ENCODE measurements at regions not wholly inside any gene's neighbourhood (a gene's known extent, or its start where the extent isn't known, plus 50 kb on each side); places are given as distances from the start of the nearest gene placed in this dataset.

DNA sequence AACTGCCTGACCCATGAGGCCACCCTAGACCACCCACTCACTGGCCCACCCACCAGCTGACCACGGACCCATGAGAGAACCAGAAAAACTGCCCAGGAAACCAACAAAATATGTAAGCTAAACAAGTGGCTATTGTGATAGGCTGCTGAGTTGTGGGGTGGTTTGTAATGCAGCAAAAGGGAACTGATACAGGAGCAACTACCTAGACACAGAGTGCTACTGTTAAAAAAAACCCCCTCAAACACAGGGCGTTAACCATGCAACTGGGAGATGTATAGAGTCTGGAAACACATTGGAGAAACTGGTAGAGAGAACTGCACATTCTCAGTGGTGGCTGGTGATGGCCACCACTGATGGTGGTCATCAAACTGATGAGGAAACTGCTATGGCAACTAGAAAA is 206.3 kb upstream of the GYPC start:
- H3K27ac Mint-ChIP-seq: no peak overlapping the region
- POLR2A ChIA-PET: no interaction called here

DNA sequence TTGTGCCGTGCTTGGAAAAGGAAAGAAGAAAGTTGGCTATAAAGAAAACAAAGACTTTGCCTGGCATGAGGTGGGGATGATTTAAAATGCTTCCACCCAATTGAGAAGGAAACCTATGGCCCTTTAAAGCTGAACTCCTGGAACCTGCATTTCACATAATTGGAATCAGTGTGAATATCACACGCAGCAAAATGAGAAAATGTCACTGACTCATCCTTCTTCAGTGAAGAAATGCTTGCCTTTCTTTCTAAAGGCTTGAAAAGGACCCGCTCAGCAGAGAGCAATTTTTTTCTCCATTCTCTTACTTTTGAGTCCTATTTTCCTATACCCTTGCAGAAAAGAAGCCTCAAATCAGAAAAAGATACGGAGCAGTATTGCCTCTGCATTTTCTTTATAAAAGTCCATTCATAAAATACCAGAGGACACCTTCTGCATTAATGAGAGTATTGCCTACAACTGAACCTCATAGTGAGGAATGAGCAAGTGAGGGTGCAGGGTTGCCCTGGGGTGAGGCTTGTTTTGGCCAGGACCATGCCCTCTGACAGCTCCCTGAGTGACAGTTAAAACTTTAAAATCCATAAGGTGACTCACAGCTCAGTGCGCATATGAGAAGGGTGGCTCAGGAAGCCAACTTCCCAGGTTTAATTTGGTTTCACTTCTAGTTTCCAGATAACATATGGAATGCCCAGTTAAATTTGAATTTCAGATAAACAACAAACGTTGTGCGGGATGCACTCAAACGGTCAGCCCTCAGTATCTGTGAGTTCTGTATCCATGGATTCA is 191.9 kb upstream of the GYPC start:
- H3K27me3 Mint-ChIP-seq: peaks cover 2 to 31% (median 10%) of the 10 kb centered on the region in 5 donors
- POLR2A ChIA-PET: no interaction called here
- no peak overlapping the region for H3K27ac Mint-ChIP-seq
- no peak overlapping the region for H3K4me3 Mint-ChIP-seq
- no peak for ATAC-seq
- DNase-seq: no peak
- no peaks in the 10 kb centered on the region for H3K36me3 Mint-ChIP-seq
- H3K9me3 Mint-ChIP-seq: no peaks in the 10 kb centered on the region
- H3K4me1 Mint-ChIP-seq: peaks cover 0 to 5% (median 2%) of the 10 kb centered on the region in 4 donors

More for the DNA sequence above, 206.3 kb upstream of the GYPC start:
- Mint-ChIP-seq H3K27me3 (peaks cover 0 to 12% (median 0%) of the 10 kb centered on the region in 5 donors), H3K4me3 (no peak overlapping the region), H3K9me3 (peaks cover 0 to 10% (median 0%) of the 10 kb centered on the region in 9 donors), H3K4me1 (peaks cover 0 to 6% (median 1%) of the 10 kb centered on the region in 4 donors), H3K36me3 (no peaks in the 10 kb centered on the region)
- DNase-seq: no peak
- ATAC-seq: no peak

- ATAC-seq (no peak), DNase-seq (peak in 1 of 10 donors; percentile 5)
- H3K9me3 Mint-ChIP-seq: no peaks in the 10 kb centered on the region
Observed at GRCh38 chr2:126467367-126468054, 188.4 kb upstream of the GYPC start.

GRCh38 chr2:126475031-126475430 is 180.9 kb upstream of the GYPC start:
- Mint-ChIP-seq H3K27ac (no peak overlapping the region), H3K4me3 (no peak overlapping the region)
- no peak for ATAC-seq

More at GRCh38 chr2:126467367-126468054, 188.4 kb upstream of the GYPC start:
- H3K27ac Mint-ChIP-seq: no peak overlapping the region
- peaks cover 0 to 5% (median 1%) of the 10 kb centered on the region in 4 donors for H3K4me1 Mint-ChIP-seq
- no peaks in the 10 kb centered on the region for H3K36me3 Mint-ChIP-seq
- POLR2A ChIA-PET: no interaction called here
- H3K4me3 Mint-ChIP-seq: no peak overlapping the region
- H3K27me3 Mint-ChIP-seq: peaks cover 0 to 11% (median 6%) of the 10 kb centered on the region in 5 donors

DNA sequence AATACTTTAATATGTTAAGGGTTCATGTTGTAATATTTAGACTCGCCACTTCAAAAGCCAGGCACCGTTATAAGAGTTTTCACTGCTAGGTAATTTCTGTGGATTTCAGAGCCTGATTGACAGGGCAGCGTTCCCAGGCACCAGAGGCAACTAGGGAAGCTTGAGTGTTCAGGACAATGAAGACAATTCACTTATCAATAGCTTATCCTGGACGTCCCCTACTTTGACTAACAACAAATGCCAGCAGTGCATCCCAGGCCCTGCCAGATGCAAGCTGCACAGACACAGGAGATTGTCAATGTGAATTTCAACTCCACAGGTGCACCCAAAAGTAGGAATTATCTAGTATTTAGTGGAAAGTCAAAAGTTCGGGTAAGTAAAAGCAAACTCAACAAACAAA is 179.3 kb upstream of the GYPC start:
- Mint-ChIP-seq H3K36me3 (no peaks in the 10 kb centered on the region), H3K27ac (no peak overlapping the region), H3K9me3 (peaks cover 0 to 5% (median 0%) of the 10 kb centered on the region in 9 donors), H3K4me1 (no peaks in the 10 kb centered on the region), H3K4me3 (no peak overlapping the region), H3K27me3 (peaks cover 4 to 27% (median 12%) of the 10 kb centered on the region in 5 donors)
- POLR2A ChIA-PET: no interaction called here
- ATAC-seq (no peak), DNase-seq (no peak)

More at GRCh38 chr2:126475031-126475430, 180.9 kb upstream of the GYPC start:
- H3K36me3 Mint-ChIP-seq: no peaks in the 10 kb centered on the region
- POLR2A ChIA-PET: no interaction called here
- no peaks in the 10 kb centered on the region for H3K4me1 Mint-ChIP-seq
- H3K27me3 Mint-ChIP-seq: peaks cover 4 to 29% (median 14%) of the 10 kb centered on the region in 5 donors
- no peak for DNase-seq
- H3K9me3 Mint-ChIP-seq: peaks cover 0 to 5% (median 0%) of the 10 kb centered on the region in 9 donors

DNA sequence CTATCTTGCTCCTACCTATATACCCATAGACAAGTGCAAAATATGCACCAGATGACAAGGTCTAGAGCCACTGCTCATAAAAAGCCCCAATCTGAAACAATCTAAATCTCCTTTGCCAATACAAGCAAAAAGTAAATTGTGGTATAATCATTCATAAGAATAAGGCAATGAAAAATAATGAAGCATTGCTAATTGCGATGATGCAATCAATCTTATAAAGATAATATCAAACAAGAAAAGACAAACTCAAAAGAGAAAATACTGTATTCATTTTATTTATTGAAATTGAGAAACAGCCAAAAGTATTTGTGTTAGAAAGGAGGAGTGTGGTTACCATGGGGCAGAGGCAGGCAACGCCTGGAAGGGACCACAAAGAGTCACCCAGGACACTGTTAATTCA is 175.9 kb upstream of the GYPC start:
- no peaks in the 10 kb centered on the region for H3K36me3 Mint-ChIP-seq
- no peak for ATAC-seq
- POLR2A ChIA-PET: no interaction called here
- no peaks in the 10 kb centered on the region for H3K4me1 Mint-ChIP-seq
- H3K27ac Mint-ChIP-seq: no peak overlapping the region
- H3K9me3 Mint-ChIP-seq: peaks cover 0 to 5% (median 0%) of the 10 kb centered on the region in 9 donors
- no peak for DNase-seq
- peaks cover 1 to 7% (median 3%) of the 10 kb centered on the region in 5 donors for H3K27me3 Mint-ChIP-seq
- H3K4me3 Mint-ChIP-seq: no peak overlapping the region

DNA sequence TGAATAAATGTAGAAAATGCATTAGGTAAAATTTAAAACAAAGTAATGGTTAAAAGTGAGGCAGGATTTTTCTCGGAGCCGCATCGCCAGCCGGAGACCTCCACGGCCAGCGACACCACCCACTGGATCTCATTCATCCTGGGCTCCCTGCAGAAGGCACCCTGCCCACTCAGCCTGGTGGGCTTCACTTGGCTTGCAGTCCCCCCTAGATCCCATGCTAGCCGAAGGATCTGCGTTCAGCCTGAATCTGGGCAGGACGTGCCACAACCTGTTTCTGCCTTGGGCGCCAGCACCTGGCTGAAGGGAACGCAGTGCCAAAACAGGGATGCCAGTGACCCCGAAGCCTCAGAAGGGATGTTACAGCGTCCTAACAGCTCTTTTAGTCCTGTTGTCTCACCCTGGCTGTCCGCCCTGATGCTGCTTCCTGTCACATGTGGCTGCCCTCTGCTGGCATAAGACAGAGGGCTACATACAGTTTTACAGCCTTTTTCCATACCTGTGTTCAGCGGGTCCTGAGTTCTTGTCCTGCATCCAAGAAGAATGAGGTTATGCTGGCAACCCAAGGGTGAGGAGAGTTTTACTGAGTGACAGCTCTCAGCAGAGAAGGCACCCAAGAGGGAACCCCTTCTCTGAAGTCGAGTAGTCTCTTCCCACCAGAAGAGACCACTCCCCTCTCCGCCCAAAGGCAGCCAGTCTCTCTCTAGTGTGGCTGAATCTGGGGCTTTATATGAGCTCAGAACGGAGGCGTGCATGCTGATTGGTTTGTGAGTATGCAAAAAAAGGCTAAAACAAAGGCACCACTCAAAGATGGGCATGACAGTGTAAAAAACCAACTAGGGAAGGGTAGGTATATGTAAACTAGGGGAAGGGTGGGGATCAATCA is 173.1 kb upstream of the GYPC start:
- POLR2A ChIA-PET: no interaction called here
- Mint-ChIP-seq H3K27ac (no peak overlapping the region), H3K27me3 (peaks cover 5 to 18% (median 7%) of the 10 kb centered on the region in 5 donors), H3K36me3 (no peaks in the 10 kb centered on the region), H3K4me1 (no peaks in the 10 kb centered on the region), H3K9me3 (peaks cover 0 to 5% (median 0%) of the 10 kb centered on the region in 9 donors), H3K4me3 (no peak overlapping the region)
- ATAC-seq (peak in 1 of 2 donors; percentile 36), DNase-seq (peak in 3 of 10 donors; percentile 1 to 20 (median 17))

GRCh38 chr2:126494593-126494992 is 161.4 kb upstream of the GYPC start:
- H3K27me3 Mint-ChIP-seq: peaks cover 8 to 23% (median 18%) of the 10 kb centered on the region in 5 donors
- ATAC-seq: no peak
- H3K9me3 Mint-ChIP-seq: peaks cover 6 to 43% (median 13%) of the 10 kb centered on the region in 9 donors
- H3K36me3 Mint-ChIP-seq: peaks cover 0 to 20% (median 2%) of the 10 kb centered on the region in 3 donors
- no peak overlapping the region for H3K4me3 Mint-ChIP-seq
- H3K4me1 Mint-ChIP-seq: no peaks in the 10 kb centered on the region
- DNase-seq: no peak
- H3K27ac Mint-ChIP-seq: no peak overlapping the region
- POLR2A ChIA-PET: no interaction called here

- POLR2A ChIA-PET: no interaction called here
- peaks cover 0 to 20% (median 2%) of the 10 kb centered on the region in 3 donors for H3K36me3 Mint-ChIP-seq
- peaks cover 7 to 23% (median 19%) of the 10 kb centered on the region in 5 donors for H3K27me3 Mint-ChIP-seq
- H3K9me3 Mint-ChIP-seq: peaks cover 6 to 43% (median 13%) of the 10 kb centered on the region in 9 donors
- ATAC-seq (no peak), DNase-seq (no peak)
- H3K4me1 Mint-ChIP-seq: no peaks in the 10 kb centered on the region
- no peak overlapping the region for H3K4me3 Mint-ChIP-seq
- H3K27ac Mint-ChIP-seq: no peak overlapping the region
Observed at GRCh38 chr2:126495189-126495588, 160.8 kb upstream of the GYPC start.

- no peaks in the 10 kb centered on the region for H3K4me1 Mint-ChIP-seq
- H3K4me3 Mint-ChIP-seq: no peak overlapping the region
- no peak for DNase-seq
- peaks cover 6 to 43% (median 13%) of the 10 kb centered on the region in 9 donors for H3K9me3 Mint-ChIP-seq
- H3K36me3 Mint-ChIP-seq: peaks cover 0 to 20% (median 2%) of the 10 kb centered on the region in 3 donors
- no peak for ATAC-seq
- peaks cover 7 to 24% (median 20%) of the 10 kb centered on the region in 5 donors for H3K27me3 Mint-ChIP-seq
- POLR2A ChIA-PET: no interaction called here
- no peak overlapping the region for H3K27ac Mint-ChIP-seq
Observed at GRCh38 chr2:126496493-126496892, 159.5 kb upstream of the GYPC start.

DNA sequence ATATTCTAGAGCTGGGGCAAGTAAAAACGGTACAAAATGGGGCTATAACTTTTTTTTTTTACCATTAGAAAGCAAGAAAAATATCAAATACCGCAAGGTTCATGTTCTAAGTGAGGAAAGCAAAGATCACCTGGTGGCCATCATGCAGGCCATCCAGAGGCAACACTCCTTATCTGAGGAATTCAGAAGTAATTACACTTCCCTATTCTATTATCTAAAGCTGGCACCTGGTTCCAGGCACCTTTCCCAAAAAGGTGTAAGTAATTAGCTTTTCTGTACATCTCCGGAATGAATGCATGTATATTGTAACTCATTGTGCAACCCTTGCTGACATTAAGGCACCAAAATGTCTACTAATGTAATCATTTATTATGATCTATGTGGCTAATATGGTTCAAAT is 152.5 kb upstream of the GYPC start:
- DNase-seq: no peak
- Mint-ChIP-seq H3K4me1 (peaks cover 0 to 1% (median 0%) of the 10 kb centered on the region in 4 donors), H3K9me3 (peaks cover 0 to 6% (median 0%) of the 10 kb centered on the region in 9 donors), H3K27me3 (peaks cover 0 to 20% (median 5%) of the 10 kb centered on the region in 5 donors), H3K27ac (no peak overlapping the region), H3K36me3 (no peaks in the 10 kb centered on the region), H3K4me3 (no peak overlapping the region)
- ATAC-seq: no peak
- POLR2A ChIA-PET: no interaction called here

DNA sequence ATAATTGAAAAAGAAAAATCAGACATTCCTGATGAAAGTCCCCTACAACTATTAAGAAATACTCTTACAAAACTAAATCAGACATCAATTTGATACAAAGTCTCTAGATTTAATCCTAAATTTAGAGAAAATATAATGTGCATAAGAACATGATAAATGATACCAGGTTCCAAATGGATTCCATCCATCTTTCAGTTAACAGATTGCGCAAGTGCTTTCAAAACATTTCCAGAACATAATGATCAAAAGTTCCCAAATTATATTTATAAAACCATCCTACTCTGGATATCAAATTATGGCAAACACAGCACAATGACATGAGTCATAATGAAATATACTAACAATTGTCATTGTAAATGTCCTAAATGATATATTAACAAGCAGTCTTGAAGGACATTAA is 151.0 kb upstream of the GYPC start:
- DNase-seq (no peak), ATAC-seq (no peak)
- POLR2A ChIA-PET: no interaction called here
- Mint-ChIP-seq H3K9me3 (no peaks in the 10 kb centered on the region), H3K27me3 (peaks cover 0 to 10% (median 2%) of the 10 kb centered on the region in 5 donors), H3K27ac (no peak overlapping the region), H3K4me3 (no peak overlapping the region), H3K4me1 (peaks cover 0 to 1% (median 0%) of the 10 kb centered on the region in 4 donors), H3K36me3 (no peaks in the 10 kb centered on the region)

Data from naive thymus-derived CD8-positive, alpha-beta T cell (primary cell).